ENCODE measurements at regions not wholly inside any gene's neighbourhood (a gene's known extent, or its start where the extent isn't known, plus 50 kb on each side); places are given as distances from the start of the nearest gene placed in this dataset.

DNA sequence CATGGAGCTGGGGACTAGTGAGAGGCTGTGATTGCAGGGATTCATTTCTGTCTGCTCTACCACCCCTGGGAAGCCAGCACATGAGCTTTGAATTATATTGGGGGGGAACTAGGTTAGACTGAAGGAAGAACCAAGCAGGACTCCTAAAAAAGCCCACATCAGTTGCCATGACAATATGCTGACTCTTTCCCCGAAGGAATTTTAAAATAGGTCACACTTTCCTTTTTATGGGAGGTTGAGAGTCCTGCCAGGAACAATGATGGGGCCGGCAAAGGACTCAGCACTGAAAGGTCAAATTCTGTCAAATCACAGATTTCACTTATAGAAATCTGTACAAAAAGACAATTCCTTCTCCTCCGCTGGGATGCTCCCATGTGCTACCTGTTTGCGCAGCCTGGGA lies 130.8 kb downstream of the ZNF621 start:
- TF ChIP-seq, protein P1, sequence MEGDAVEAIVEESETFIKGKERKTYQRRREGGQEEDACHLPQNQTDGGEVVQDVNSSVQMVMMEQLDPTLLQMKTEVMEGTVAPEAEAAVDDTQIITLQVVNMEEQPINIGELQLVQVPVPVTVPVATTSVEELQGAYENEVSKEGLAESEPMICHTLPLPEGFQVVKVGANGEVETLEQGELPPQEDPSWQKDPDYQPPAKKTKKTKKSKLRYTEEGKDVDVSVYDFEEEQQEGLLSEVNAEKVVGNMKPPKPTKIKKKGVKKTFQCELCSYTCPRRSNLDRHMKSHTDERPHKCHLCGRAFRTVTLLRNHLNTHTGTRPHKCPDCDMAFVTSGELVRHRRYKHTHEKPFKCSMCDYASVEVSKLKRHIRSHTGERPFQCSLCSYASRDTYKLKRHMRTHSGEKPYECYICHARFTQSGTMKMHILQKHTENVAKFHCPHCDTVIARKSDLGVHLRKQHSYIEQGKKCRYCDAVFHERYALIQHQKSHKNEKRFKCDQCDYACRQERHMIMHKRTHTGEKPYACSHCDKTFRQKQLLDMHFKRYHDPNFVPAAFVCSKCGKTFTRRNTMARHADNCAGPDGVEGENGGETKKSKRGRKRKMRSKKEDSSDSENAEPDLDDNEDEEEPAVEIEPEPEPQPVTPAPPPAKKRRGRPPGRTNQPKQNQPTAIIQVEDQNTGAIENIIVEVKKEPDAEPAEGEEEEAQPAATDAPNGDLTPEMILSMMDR (conservative IDR thresholded peaks at IDR 0.05; ENCODE audit: low read length) = no peak
- no peak for TF ChIP-seq EZH2phosphoT487 (IDR thresholded peaks at IDR 0.05; ENCODE audit: borderline replicate concordance, low read depth, low read length)

Measured in OCI-LY7 (cell line).